ENCODE measurements at regions not wholly inside any gene's neighbourhood (a gene's known extent, or its start where the extent isn't known, plus 50 kb on each side); places are given as distances from the start of the nearest gene placed in this dataset.

DNA sequence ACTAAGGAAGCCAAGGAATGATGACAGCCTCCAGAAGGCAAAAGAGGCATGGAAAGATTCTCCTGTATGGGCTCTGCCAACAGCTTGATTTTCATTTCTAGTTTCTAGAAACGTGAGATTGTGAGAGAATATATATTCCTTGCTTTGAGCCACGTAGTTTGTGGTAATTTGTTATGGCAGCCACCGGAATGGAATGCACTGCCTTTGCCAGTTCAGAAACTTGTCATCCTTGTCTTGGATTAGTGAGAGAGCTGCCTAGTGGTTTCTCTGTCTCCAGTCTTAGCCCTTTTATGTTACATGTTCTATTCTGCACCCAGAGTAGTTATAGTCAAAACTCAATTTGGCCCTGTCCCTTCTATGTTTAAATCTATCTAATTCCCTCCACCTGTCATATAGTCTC is 216.0 kb upstream of the PTGFR start:
- no peak overlapping the region for H3K27ac Mint-ChIP-seq (ENCODE audit: low read depth, unreplicated experiment)
- POLR2A ChIA-PET = no interaction called here
- TF ChIP-seq, protein P1, sequence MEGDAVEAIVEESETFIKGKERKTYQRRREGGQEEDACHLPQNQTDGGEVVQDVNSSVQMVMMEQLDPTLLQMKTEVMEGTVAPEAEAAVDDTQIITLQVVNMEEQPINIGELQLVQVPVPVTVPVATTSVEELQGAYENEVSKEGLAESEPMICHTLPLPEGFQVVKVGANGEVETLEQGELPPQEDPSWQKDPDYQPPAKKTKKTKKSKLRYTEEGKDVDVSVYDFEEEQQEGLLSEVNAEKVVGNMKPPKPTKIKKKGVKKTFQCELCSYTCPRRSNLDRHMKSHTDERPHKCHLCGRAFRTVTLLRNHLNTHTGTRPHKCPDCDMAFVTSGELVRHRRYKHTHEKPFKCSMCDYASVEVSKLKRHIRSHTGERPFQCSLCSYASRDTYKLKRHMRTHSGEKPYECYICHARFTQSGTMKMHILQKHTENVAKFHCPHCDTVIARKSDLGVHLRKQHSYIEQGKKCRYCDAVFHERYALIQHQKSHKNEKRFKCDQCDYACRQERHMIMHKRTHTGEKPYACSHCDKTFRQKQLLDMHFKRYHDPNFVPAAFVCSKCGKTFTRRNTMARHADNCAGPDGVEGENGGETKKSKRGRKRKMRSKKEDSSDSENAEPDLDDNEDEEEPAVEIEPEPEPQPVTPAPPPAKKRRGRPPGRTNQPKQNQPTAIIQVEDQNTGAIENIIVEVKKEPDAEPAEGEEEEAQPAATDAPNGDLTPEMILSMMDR (IDR thresholded peaks at IDR 0.05; ENCODE audit: unreplicated experiment) = no peak
- H3K27me3 Mint-ChIP-seq (ENCODE audit: insufficient read depth, unreplicated experiment) = no peaks in the 10 kb centered on the region
- no peaks in the 10 kb centered on the region for H3K36me3 Mint-ChIP-seq (ENCODE audit: insufficient read depth, unreplicated experiment)
- no peaks in the 10 kb centered on the region for H3K9me3 Mint-ChIP-seq (ENCODE audit: unreplicated experiment)
- DNase-seq (ENCODE audit: unreplicated experiment) = no peak
- no TSS peak for BruUV-seq (replicated peaks)
- H3K4me1 Mint-ChIP-seq (ENCODE audit: insufficient read depth, unreplicated experiment) = peaks cover 40% of the 10 kb centered on the region
- CTCF ChIA-PET = interaction anchor here (1.3 kb wide), 1 partner anchor 76 kb away, joined by 4 read pairs; no protein-coding TSS in a partner anchor
- intact Hi-C loops (cut with micrococcal nuclease) = loop anchor here (5.0 kb wide), 1 partner anchor 332 kb away; no protein-coding TSS in a partner anchor
- H3K4me3 Mint-ChIP-seq (ENCODE audit: unreplicated experiment) = no peak overlapping the region

DNA sequence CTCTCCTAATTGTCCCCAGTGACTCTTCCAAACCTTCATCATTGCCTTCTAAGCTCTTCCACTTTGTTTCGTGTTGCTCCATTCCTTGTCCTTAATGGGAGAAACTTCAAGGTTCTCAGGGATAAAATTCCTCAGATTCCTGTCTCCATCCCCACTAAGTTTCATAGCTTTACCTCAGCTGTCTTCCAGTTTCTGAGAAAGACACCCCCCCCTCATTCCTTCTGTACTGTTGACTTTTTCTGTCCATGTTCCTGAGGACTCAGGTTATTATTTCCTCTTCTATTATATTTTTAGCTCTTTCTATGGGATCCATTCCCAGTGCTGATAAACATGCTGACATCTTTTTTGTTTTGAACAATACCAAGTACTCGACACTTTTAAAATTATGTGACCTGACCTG is 215.3 kb upstream of the PTGFR start:
- no peaks in the 10 kb centered on the region for H3K36me3 Mint-ChIP-seq (ENCODE audit: insufficient read depth, unreplicated experiment)
- peaks cover 45% of the 10 kb centered on the region for H3K4me1 Mint-ChIP-seq (ENCODE audit: insufficient read depth, unreplicated experiment)
- no peak overlapping the region for H3K4me3 Mint-ChIP-seq (ENCODE audit: unreplicated experiment)
- POLR2A ChIA-PET = interaction anchor here (1.8 kb wide), 1 partner anchor 130 kb away, joined by 5 read pairs; no protein-coding TSS in a partner anchor
- intact Hi-C loops (cut with micrococcal nuclease) = loop anchor here (5.0 kb wide), 1 partner anchor 332 kb away; no protein-coding TSS in a partner anchor
- no peak for DNase-seq (ENCODE audit: unreplicated experiment)
- no TSS peak for BruUV-seq (replicated peaks)
- no peak overlapping the region for H3K27ac Mint-ChIP-seq (ENCODE audit: low read depth, unreplicated experiment)
- TF ChIP-seq, protein P1 (IDR thresholded peaks at IDR 0.05; ENCODE audit: unreplicated experiment) = no peak
- H3K9me3 Mint-ChIP-seq (ENCODE audit: unreplicated experiment) = no peaks in the 10 kb centered on the region
- no peaks in the 10 kb centered on the region for H3K27me3 Mint-ChIP-seq (ENCODE audit: insufficient read depth, unreplicated experiment)
- CTCF ChIA-PET = interaction anchor here (0.6 to 1.3 kb wide), 4 partner anchors 26 to 323 kb away, joined by 3 to 4 read pairs (median 3); no protein-coding TSS in a partner anchor

DNA sequence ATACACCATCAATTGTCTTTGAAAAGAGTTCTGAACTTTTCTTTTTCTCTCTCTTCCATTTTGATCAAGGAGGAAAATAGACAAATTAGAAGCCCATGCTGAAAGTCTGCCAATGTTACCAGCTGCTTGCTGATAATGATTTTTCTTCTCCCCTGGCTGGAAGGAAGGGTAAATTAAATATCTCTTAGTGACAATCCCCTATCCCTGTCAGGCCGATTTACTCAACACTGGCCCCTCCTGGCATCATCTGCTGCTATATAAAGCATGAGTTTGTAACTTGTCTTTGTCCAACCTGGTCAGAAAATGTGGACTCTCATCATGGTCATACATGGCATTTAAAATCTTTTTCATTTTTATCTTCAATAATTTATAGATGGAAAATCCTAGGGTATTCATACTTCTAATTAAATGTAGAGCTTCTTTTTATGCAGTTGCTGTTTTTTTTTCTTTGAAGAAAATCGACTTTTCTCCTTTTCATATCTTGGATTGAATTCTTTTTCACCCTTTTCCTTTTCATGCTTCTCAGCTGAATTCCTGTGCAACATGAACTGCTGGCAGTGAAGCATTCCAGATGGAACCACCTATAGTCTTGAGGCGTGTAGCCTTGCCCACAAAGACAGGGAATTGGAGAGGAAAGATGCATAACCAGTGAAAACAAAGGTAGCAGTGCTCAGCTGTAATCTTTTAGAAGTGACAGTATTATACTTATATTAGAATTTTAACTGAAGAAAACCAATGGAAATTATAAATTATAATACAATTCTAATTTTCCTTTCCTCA is 214.7 kb upstream of the PTGFR start:
- Mint-ChIP-seq H3K4me3 (ENCODE audit: unreplicated experiment) (no peak overlapping the region), H3K27me3 (ENCODE audit: insufficient read depth, unreplicated experiment) (no peaks in the 10 kb centered on the region), H3K9me3 (ENCODE audit: unreplicated experiment) (no peaks in the 10 kb centered on the region), H3K27ac (ENCODE audit: low read depth, unreplicated experiment) (no peak overlapping the region), H3K36me3 (ENCODE audit: insufficient read depth, unreplicated experiment) (no peaks in the 10 kb centered on the region), H3K4me1 (ENCODE audit: insufficient read depth, unreplicated experiment) (peaks cover 51% of the 10 kb centered on the region)
- no TSS peak for BruUV-seq (replicated peaks)
- ChIA-PET CTCF (interaction anchor here (0.6 to 1.3 kb wide), 7 partner anchors 12 to 1215 kb away, joined by 3 to 5 read pairs (median 3); no protein-coding TSS in a partner anchor), POLR2A (interaction anchor here (1.1 to 1.8 kb wide), 2 partner anchors 17 to 130 kb away, joined by 3 to 5 read pairs; no protein-coding TSS in a partner anchor)
- DNase-seq (ENCODE audit: unreplicated experiment) = no peak
- TF ChIP-seq, protein P1 (IDR thresholded peaks at IDR 0.05; ENCODE audit: unreplicated experiment) = no peak
- intact Hi-C loops (cut with micrococcal nuclease) = loop anchor here (5.0 kb wide), 1 partner anchor 331 kb away; no protein-coding TSS in a partner anchor

DNA sequence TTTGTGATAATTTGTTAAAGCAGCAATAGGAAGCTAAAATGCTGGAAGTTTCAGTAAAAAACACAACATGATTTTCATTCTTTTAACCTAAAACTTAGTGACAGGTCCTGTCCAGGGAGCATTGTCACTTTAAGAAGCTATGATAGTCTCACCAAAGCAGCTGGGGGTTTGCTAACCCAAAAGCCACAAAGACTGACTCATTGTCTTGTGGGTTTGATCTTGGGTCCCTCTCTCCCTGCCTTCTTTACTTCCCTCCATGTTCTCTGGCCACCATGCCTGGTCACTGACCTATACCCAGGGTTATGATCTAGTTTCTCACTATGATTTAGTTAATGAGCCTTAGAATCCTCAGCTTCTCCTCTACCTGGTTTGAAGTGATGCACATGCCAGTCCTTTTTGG is 213.5 kb upstream of the PTGFR start:
- intact Hi-C loops (cut with micrococcal nuclease) = loop anchor here (5.0 kb wide), 1 partner anchor 330 kb away; no protein-coding TSS in a partner anchor
- H3K27ac Mint-ChIP-seq (ENCODE audit: low read depth, unreplicated experiment) = peak overlapping the region; percentile 73
- peak; percentile 74 for DNase-seq (ENCODE audit: unreplicated experiment)
- BruUV-seq (replicated peaks) = no TSS peak
- POLR2A ChIA-PET = interaction anchor here (1.1 kb wide), 1 partner anchor 15 kb away, joined by 3 read pairs; no protein-coding TSS in a partner anchor
- H3K4me1 Mint-ChIP-seq (ENCODE audit: insufficient read depth, unreplicated experiment) = peaks cover 58% of the 10 kb centered on the region
- no peaks in the 10 kb centered on the region for H3K9me3 Mint-ChIP-seq (ENCODE audit: unreplicated experiment)
- H3K27me3 Mint-ChIP-seq (ENCODE audit: insufficient read depth, unreplicated experiment) = no peaks in the 10 kb centered on the region
- no peaks in the 10 kb centered on the region for H3K36me3 Mint-ChIP-seq (ENCODE audit: insufficient read depth, unreplicated experiment)
- CTCF ChIA-PET = interaction anchor here (0.8 to 0.9 kb wide), 3 partner anchors 16 to 330 kb away, joined by 3 to 4 read pairs (median 4); no protein-coding TSS in a partner anchor
- H3K4me3 Mint-ChIP-seq (ENCODE audit: unreplicated experiment) = peak overlapping the region; percentile 15
- TF ChIP-seq, protein P1 (IDR thresholded peaks at IDR 0.05; ENCODE audit: unreplicated experiment) = no peak
